HL-60 (cell line): ENCODE measurements at regions not wholly inside any gene's neighbourhood (a gene's known extent, or its start where the extent isn't known, plus 50 kb on each side); places are given as distances from the start of the nearest gene placed in this dataset.

Experiments used
- CTCF ChIP-seq: IDR thresholded peaks from one replicate; pipeline ENCODE4 v1.5.1; 2011; ENCODE audit warnings: low read length, control low read depth, inconsistent platforms; ENCODE audit not compliant: insufficient read depth
- GABPA ChIP-seq: IDR thresholded peaks from 2 replicates; pipeline ENCODE4 v1.6.1; 2012; ENCODE audit warnings: low read depth
- POLR2AphosphoS5 ChIP-seq: IDR thresholded peaks from 2 replicates; pipeline ENCODE4 v1.6.1; 2012; ENCODE audit warnings: low read depth
- REST ChIP-seq: IDR thresholded peaks from 2 replicates; pipeline ENCODE4 v1.6.1; 2012; ENCODE audit warnings: low read depth; ENCODE audit not compliant: insufficient replicate concordance
- SPI1 ChIP-seq: IDR thresholded peaks from 2 replicates; pipeline ENCODE4 v1.6.1; 2012; ENCODE audit warnings: low read depth, mild to moderate bottlenecking, borderline replicate concordance

- TF ChIP-seq CTCF: no peak
- TF ChIP-seq GABPA: no peak
- TF ChIP-seq REST: no peak
- TF ChIP-seq POLR2AphosphoS5: no peak
- TF ChIP-seq SPI1: no peak
These were observed 167.3 kb upstream of the MOCS2 start for GRCh38 chr5:53276825-53277224.
